ENCODE measurements at regions not wholly inside any gene's neighbourhood (a gene's known extent, or its start where the extent isn't known, plus 50 kb on each side); places are given as distances from the start of the nearest gene placed in this dataset.

DNA sequence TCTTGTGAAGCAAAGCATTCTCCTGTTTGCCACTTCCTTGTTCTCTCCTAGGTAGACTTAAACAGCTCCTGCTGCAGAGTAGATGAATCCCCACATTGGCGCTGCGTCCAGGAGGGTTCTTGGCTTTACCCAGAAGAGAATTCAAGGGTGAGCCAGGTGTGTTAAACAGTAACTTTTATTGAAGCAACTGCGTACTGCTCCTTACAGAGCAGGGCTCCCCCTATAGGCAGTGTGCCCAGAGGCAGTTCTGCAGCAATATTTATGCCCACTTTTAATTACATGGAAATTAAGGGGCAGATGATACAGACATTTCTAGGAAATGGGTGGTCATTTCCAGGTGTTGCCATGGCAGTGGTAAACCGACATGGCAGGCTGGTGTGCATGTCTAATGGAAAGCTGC lies 987.6 kb upstream of the RBFOX1 start:
- TF ChIP-seq POLR2AphosphoS5 (IDR thresholded peaks at IDR 0.05; ENCODE audit: low read depth, low read length) = no peak
- no peak for TF ChIP-seq REST (IDR thresholded peaks at IDR 0.05; ENCODE audit: insufficient read depth in 1 of 2, low read depth in 2 of 2, low read length in 2 of 2)
- TF ChIP-seq SIN3A (IDR thresholded peaks at IDR 0.05; ENCODE audit: borderline replicate concordance, insufficient read depth, low read length) = no peak
- TF ChIP-seq FOXP2 (optimal IDR thresholded peaks at IDR 0.05; ENCODE audit: borderline replicate concordance, extremely low read depth, extremely low read length, insufficient read depth) = no peak
- no peak for TF ChIP-seq TAF1 (IDR thresholded peaks at IDR 0.05; ENCODE audit: borderline replicate concordance, insufficient read depth, low read length)

DNA sequence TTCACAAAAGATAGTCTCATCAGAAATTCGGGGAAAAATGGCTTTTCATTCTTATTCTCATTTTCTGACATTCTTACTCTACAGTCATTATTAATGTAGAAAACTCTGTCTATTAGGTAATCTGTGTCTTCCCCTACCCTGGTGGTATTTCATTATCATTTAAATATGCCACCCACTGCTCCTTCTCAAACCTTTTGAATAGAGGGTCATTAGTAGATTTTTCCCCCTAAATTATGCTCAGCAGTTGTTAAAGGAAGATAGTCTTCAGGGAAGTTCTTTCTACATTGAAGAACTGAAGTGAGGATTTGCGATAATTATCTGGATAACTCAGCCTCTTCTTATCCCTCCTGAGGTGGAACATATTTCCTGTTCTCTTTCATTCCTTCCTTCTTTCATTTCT lies 989.5 kb upstream of the RBFOX1 start:
- no peak for TF ChIP-seq TAF1 (IDR thresholded peaks at IDR 0.05; ENCODE audit: borderline replicate concordance, insufficient read depth, low read length)

DNA sequence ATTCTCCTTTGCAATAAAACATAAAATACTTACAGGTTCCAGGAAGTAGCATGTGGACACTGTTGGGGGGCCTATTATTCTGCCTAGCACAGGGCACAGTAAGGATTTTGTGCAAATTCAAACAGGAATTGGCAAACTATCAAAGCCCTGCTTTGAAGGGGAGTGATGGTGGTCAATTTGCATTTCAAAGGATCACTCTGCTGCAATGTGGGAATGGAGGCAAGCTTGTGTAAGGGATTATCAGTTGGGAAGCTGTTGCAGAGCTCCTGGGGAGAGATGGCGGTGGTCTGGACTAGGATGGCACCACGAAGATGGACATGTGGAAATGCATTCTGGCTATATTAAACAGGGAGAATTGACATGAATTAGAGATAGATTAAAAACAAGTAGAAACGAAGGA lies 990.7 kb upstream of the RBFOX1 start:
- TF ChIP-seq FOXP2 (optimal IDR thresholded peaks at IDR 0.05; ENCODE audit: borderline replicate concordance, extremely low read depth, extremely low read length, insufficient read depth) (no peak), SIN3A (IDR thresholded peaks at IDR 0.05; ENCODE audit: borderline replicate concordance, insufficient read depth, low read length) (no peak), POLR2AphosphoS5 (IDR thresholded peaks at IDR 0.05; ENCODE audit: low read depth, low read length) (no peak), TAF1 (IDR thresholded peaks at IDR 0.05; ENCODE audit: borderline replicate concordance, insufficient read depth, low read length) (no peak), REST (IDR thresholded peaks at IDR 0.05; ENCODE audit: insufficient read depth in 1 of 2, low read depth in 2 of 2, low read length in 2 of 2) (no peak)

GRCh38 chr16:6335072-6335471 lies 997.6 kb upstream of the RBFOX1 start:
- TF ChIP-seq POLR2AphosphoS5 (IDR thresholded peaks at IDR 0.05; ENCODE audit: low read depth, low read length) (no peak), TAF1 (IDR thresholded peaks at IDR 0.05; ENCODE audit: borderline replicate concordance, insufficient read depth, low read length) (no peak), FOXP2 (optimal IDR thresholded peaks at IDR 0.05; ENCODE audit: borderline replicate concordance, extremely low read depth, extremely low read length, insufficient read depth) (no peak), REST (IDR thresholded peaks at IDR 0.05; ENCODE audit: insufficient read depth in 1 of 2, low read depth in 2 of 2, low read length in 2 of 2) (no peak), SIN3A (IDR thresholded peaks at IDR 0.05; ENCODE audit: borderline replicate concordance, insufficient read depth, low read length) (no peak)

GRCh38 chr16:6331770-6332169 lies 1000.9 kb upstream of the RBFOX1 start:
- no peak for TF ChIP-seq POLR2AphosphoS5 (IDR thresholded peaks at IDR 0.05; ENCODE audit: low read depth, low read length)
- no peak for TF ChIP-seq FOXP2 (optimal IDR thresholded peaks at IDR 0.05; ENCODE audit: borderline replicate concordance, extremely low read depth, extremely low read length, insufficient read depth)
- TF ChIP-seq TAF1 (IDR thresholded peaks at IDR 0.05; ENCODE audit: borderline replicate concordance, insufficient read depth, low read length) = no peak
- no peak for TF ChIP-seq REST (IDR thresholded peaks at IDR 0.05; ENCODE audit: insufficient read depth in 1 of 2, low read depth in 2 of 2, low read length in 2 of 2)
- TF ChIP-seq SIN3A (IDR thresholded peaks at IDR 0.05; ENCODE audit: borderline replicate concordance, insufficient read depth, low read length) = no peak
